SU-DHL-6 (cell line): ENCODE measurements at regions not wholly inside any gene's neighbourhood (a gene's known extent, or its start where the extent isn't known, plus 50 kb on each side); places are given as distances from the start of the nearest gene placed in this dataset.

Source experiments
- H2AFZ ChIP-seq: fragments of 200-600 bp; sonication (generic); 2 replicates; pipeline ENCODE4 v1.6.1; 2014; ENCODE audit warnings: low read depth, mild to moderate bottlenecking, moderate library complexity, mixed read lengths, antibody characterized with exemption, low read length; ENCODE audit not compliant: severe bottlenecking
- H3F3A ChIP-seq: fragments of 200-600 bp; shearing (Covaris generic); 2 replicates; pipeline ENCODE4 v1.6.0; 2016; ENCODE audit warnings: antibody characterized with exemption, mild to moderate bottlenecking; ENCODE audit not compliant: insufficient read depth
- H3K27ac ChIP-seq: fragments of 200-600 bp; sonication (generic); 2 replicates; pipeline ENCODE4 v1.5.1; 2016; ENCODE audit warnings: low read depth, mild to moderate bottlenecking, low read length, moderate library complexity, mixed read lengths
- H3K27me3 ChIP-seq: fragments of 200-600 bp; sonication (generic), shearing (Covaris generic); 2 replicates; pipeline ENCODE4 v1.6.0; 2014; ENCODE audit warnings: mild to moderate bottlenecking, low read length
- H3K36me3 ChIP-seq: fragments of 200-600 bp; sonication (generic); 2 replicates; pipeline ENCODE4 v1.6.1; 2014; ENCODE audit warnings: mild to moderate bottlenecking, low read length, mixed read lengths
- H3K4me2 ChIP-seq: fragments of 300-600, 200-600 bp; shearing (Covaris generic), sonication (generic); 2 replicates; pipeline ENCODE4 v1.6.0; 2014; ENCODE audit warnings: low read length, low read depth, mild to moderate bottlenecking; ENCODE audit not compliant: poor library complexity, severe bottlenecking
- H3K4me3 ChIP-seq: fragments of 200-600 bp; sonication (generic); 2 replicates; pipeline ENCODE4 v1.5.1; 2014; ENCODE audit warnings: antibody characterized with exemption, low read length, mild to moderate bottlenecking, mixed read lengths; ENCODE audit not compliant: insufficient read depth, poor library complexity, severe bottlenecking
- H3K79me2 ChIP-seq: fragments of 200-600 bp; sonication (generic); 2 replicates; pipeline ENCODE4 v1.6.1; 2014; ENCODE audit warnings: mild to moderate bottlenecking, low read length, moderate library complexity; ENCODE audit not compliant: insufficient read depth
- H3K9ac ChIP-seq: fragments of 200-600 bp; sonication (generic); 2 replicates; pipeline ENCODE4 v1.7.0; 2014; ENCODE audit warnings: mild to moderate bottlenecking, low read length
- H3K9me2 ChIP-seq: fragments of 200-600 bp; sonication (generic); replicated peaks from 2 replicates; pipeline ENCODE4 v1.6.1; 2014; ENCODE audit warnings: low read length; ENCODE audit not compliant: insufficient read depth
- H3K9me3 ChIP-seq: fragments of 200-600 bp; sonication (generic); 2 replicates; pipeline ENCODE4 v1.6.1; 2014; ENCODE audit warnings: low read length, mixed read lengths; ENCODE audit not compliant: insufficient read depth
- H4K20me1 ChIP-seq: fragments of 200-600 bp; sonication (generic); 2 replicates; pipeline ENCODE4 v1.6.1; 2014; ENCODE audit warnings: low read depth, mild to moderate bottlenecking, antibody characterized with exemption, low read length, moderate library complexity, mixed read lengths
- CTCF ChIP-seq: fragments of 200-600 bp; sonication (generic); IDR thresholded peaks from one replicate; pipeline ENCODE4 v1.5.1; 2017; ENCODE audit warnings: antibody characterized with exemption, mild to moderate bottlenecking, low read length, moderate library complexity; ENCODE audit not compliant: insufficient read depth, poor library complexity, severe bottlenecking
- EZH2phosphoT487 ChIP-seq: fragments of 200-600 bp; sonication (generic), shearing (Covaris generic); conservative IDR thresholded peaks from 2 replicates; pipeline ENCODE4 v1.6.1; 2018; ENCODE audit warnings: mild to moderate bottlenecking, antibody characterized with exemption, low read length, moderate library complexity, mixed read lengths

- H3K79me2 ChIP-seq: no peaks in the 10 kb centered on the region
- H2AFZ ChIP-seq: no peak overlapping the region
- no peaks in the 10 kb centered on the region for H4K20me1 ChIP-seq
- H3K9me3 ChIP-seq: no peaks in the 10 kb centered on the region
- no peaks in the 10 kb centered on the region for H3K36me3 ChIP-seq
- H3F3A ChIP-seq: no peaks in the 10 kb centered on the region
- no peaks in the 10 kb centered on the region for H3K27me3 ChIP-seq
- TF ChIP-seq EZH2phosphoT487 (no peak), CTCF (no peak)
- no peak overlapping the region for H3K9ac ChIP-seq
- no peak overlapping the region for H3K4me3 ChIP-seq
- H3K4me2 ChIP-seq: no peak overlapping the region
- no peaks in the 10 kb centered on the region for H3K9me2 ChIP-seq
- no peak overlapping the region for H3K27ac ChIP-seq
These were observed 57.2 kb upstream of the MAML3 start for GRCh38 chr4:140211161-140211560.

- Histone ChIP-seq H3K4me2 (no peak overlapping the region), H3K27ac (no peak overlapping the region), H4K20me1 (no peaks in the 10 kb centered on the region), H3K79me2 (no peaks in the 10 kb centered on the region), H3K36me3 (no peaks in the 10 kb centered on the region), H2AFZ (no peak overlapping the region), H3K9me2 (no peaks in the 10 kb centered on the region), H3K9ac (no peak overlapping the region), H3F3A (no peaks in the 10 kb centered on the region), H3K4me3 (no peak overlapping the region), H3K9me3 (no peaks in the 10 kb centered on the region), H3K27me3 (no peaks in the 10 kb centered on the region)
- TF ChIP-seq EZH2phosphoT487: no peak
- no peak for TF ChIP-seq CTCF
These were observed 54.9 kb upstream of the MAML3 start for GRCh38 chr4:140208921-140209320.
